ENCODE measurements at regions not wholly inside any gene's neighbourhood (a gene's known extent, or its start where the extent isn't known, plus 50 kb on each side); places are given as distances from the start of the nearest gene placed in this dataset.

DNA sequence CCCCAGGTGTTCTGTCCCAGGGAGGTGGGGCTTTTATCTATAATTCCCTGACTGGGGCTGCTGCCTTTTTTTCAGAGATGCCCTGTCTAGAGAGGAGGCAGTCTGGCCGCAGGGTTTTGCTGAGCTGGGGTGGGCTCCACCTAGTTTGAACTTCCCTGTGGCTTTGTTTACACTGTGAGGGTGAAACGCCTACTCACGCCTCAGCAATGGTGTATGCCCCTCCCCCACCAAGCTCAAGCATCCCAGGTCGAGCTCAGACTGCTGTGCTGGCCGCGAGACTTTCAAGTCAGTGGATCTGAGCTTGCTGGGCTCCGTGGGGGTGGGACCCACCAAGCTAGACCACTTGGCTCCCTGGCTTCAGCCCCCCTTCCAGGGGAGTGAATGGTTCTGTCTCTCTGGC is 124.3 kb downstream of the CENPF start:
- intact Hi-C loops (cut with DNase I): no loop called here
- no peak for ATAC-seq
- Histone ChIP-seq H3K27me3 (ENCODE audit: insufficient read depth in 3 of 3, low read length in 2 of 3) (no peaks in the 10 kb centered on the region), H3K4me1 (no peaks in the 10 kb centered on the region), H3K27ac (no peak overlapping the region), H3K4me3 (no peak overlapping the region), H3K9me3 (peaks cover 7% of the 10 kb centered on the region), H3K36me3 (ENCODE audit: insufficient read depth in 1 of 2, low read depth in 1 of 2) (no peaks in the 10 kb centered on the region)
- DNase-seq: no peak
- TF ChIP-seq, protein P1, sequence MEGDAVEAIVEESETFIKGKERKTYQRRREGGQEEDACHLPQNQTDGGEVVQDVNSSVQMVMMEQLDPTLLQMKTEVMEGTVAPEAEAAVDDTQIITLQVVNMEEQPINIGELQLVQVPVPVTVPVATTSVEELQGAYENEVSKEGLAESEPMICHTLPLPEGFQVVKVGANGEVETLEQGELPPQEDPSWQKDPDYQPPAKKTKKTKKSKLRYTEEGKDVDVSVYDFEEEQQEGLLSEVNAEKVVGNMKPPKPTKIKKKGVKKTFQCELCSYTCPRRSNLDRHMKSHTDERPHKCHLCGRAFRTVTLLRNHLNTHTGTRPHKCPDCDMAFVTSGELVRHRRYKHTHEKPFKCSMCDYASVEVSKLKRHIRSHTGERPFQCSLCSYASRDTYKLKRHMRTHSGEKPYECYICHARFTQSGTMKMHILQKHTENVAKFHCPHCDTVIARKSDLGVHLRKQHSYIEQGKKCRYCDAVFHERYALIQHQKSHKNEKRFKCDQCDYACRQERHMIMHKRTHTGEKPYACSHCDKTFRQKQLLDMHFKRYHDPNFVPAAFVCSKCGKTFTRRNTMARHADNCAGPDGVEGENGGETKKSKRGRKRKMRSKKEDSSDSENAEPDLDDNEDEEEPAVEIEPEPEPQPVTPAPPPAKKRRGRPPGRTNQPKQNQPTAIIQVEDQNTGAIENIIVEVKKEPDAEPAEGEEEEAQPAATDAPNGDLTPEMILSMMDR (IDR thresholded peaks at IDR 0.05): no peak
- WGBS, 3 donors: 41 to 49% (median 47%) methylated on average over 7 of the region's 7 CpGs

- 24 to 47% (median 36%) methylated on average over 1 of the region's 1 CpG for WGBS, 3 donors
- no peaks in the 10 kb centered on the region for H3K4me1 ChIP-seq
- no peaks in the 10 kb centered on the region for H3K9me3 ChIP-seq
- H3K4me3 ChIP-seq: no peak overlapping the region
- no peak overlapping the region for H3K27ac ChIP-seq
- H3K27me3 ChIP-seq (ENCODE audit: insufficient read depth in 3 of 3, low read length in 2 of 3): no peaks in the 10 kb centered on the region
- TF ChIP-seq, protein P1 (IDR thresholded peaks at IDR 0.05): no peak
- no peak for DNase-seq
- H3K36me3 ChIP-seq (ENCODE audit: insufficient read depth in 1 of 2, low read depth in 1 of 2): no peaks in the 10 kb centered on the region
- intact Hi-C loops (cut with DNase I): no loop called here
- no peak for ATAC-seq
Measured at GRCh38 chr1:214739621-214740238, 136.7 kb downstream of the CENPF start.

DNA sequence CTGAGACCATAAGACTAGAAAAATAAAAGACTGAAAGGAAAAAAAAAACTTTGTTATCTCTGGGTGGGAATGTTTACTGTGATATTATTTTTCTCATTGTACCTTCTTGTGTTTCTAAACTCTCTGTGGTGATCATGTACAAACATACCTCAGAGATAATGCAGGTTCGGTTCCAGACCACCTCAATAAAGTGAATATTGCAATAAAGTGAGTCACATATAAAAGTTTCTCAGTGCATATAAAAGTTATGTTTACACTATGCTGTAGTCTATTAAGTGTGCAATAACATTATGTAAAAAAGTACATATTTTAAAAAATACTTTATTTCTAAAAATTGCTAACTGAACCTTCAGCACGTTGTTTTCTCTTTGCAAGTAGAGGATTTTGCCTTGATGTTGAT is 137.5 kb downstream of the CENPF start:
- no peak for DNase-seq
- no peak for ATAC-seq
- no peaks in the 10 kb centered on the region for H3K36me3 ChIP-seq (ENCODE audit: insufficient read depth in 1 of 2, low read depth in 1 of 2)
- TF ChIP-seq, protein P1 (IDR thresholded peaks at IDR 0.05): no peak
- H3K27me3 ChIP-seq (ENCODE audit: insufficient read depth in 3 of 3, low read length in 2 of 3): no peaks in the 10 kb centered on the region
- no peaks in the 10 kb centered on the region for H3K4me1 ChIP-seq
- H3K27ac ChIP-seq: no peak overlapping the region
- intact Hi-C loops (cut with DNase I): no loop called here
- WGBS, 3 donors: 84 to 98% (median 95%) methylated on average over 2 of the region's 2 CpGs
- no peaks in the 10 kb centered on the region for H3K9me3 ChIP-seq
- no peak overlapping the region for H3K4me3 ChIP-seq

GRCh38 chr1:214747050-214747635 is 144.1 kb downstream of the CENPF start:
- intact Hi-C loops (cut with DNase I): no loop called here
- WGBS, 3 donors: 85 to 90% (median 87%) methylated on average over 5 of the region's 5 CpGs
- no peak overlapping the region for H3K27ac ChIP-seq
- H3K36me3 ChIP-seq (ENCODE audit: insufficient read depth in 1 of 2, low read depth in 1 of 2): no peaks in the 10 kb centered on the region
- DNase-seq: no peak
- no peaks in the 10 kb centered on the region for H3K4me1 ChIP-seq
- no peaks in the 10 kb centered on the region for H3K27me3 ChIP-seq (ENCODE audit: insufficient read depth in 3 of 3, low read length in 2 of 3)
- TF ChIP-seq, protein P1 (IDR thresholded peaks at IDR 0.05): no peak
- H3K9me3 ChIP-seq: no peaks in the 10 kb centered on the region
- H3K4me3 ChIP-seq: no peak overlapping the region
- no peak for ATAC-seq

Data from psoas muscle (tissue), 7 donors.